ENCODE measurements at regions not wholly inside any gene's neighbourhood (a gene's known extent, or its start where the extent isn't known, plus 50 kb on each side); places are given as distances from the start of the nearest gene placed in this dataset.

DNA sequence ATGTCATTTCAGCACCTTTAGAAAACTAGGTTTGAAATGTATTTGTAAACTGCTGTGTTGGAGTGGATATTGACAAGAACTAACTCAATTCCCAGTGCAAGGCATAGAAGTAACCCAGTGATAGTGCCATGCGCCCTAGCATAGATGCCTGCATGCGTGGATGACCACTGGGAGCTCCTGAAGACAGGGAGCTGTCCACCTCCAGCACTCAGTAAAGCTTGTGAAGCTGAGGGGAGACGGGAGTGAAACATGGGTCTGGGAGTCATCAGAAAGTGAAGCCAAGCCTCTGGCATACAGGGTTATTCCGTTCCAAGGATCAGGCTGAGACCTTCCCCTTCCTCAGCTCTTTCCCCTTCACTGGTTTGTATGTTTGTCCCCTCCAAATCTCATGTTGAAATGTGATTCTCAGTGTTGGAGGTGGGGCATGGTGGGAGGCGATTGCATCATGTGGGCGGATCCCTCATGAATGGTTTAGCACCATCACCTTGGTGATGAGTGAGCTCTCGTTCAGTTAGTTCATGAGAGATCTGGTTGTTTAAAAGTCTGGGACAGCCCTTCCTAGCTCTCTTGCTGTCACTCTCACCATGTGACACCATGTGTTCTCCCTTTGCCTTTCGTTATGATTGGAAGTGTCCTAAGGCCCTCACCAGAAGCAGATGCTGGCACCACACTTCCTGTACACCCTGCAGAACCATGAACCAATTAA is 146.5 kb upstream of the FERMT1 start:
- TF ChIP-seq, protein P1, sequence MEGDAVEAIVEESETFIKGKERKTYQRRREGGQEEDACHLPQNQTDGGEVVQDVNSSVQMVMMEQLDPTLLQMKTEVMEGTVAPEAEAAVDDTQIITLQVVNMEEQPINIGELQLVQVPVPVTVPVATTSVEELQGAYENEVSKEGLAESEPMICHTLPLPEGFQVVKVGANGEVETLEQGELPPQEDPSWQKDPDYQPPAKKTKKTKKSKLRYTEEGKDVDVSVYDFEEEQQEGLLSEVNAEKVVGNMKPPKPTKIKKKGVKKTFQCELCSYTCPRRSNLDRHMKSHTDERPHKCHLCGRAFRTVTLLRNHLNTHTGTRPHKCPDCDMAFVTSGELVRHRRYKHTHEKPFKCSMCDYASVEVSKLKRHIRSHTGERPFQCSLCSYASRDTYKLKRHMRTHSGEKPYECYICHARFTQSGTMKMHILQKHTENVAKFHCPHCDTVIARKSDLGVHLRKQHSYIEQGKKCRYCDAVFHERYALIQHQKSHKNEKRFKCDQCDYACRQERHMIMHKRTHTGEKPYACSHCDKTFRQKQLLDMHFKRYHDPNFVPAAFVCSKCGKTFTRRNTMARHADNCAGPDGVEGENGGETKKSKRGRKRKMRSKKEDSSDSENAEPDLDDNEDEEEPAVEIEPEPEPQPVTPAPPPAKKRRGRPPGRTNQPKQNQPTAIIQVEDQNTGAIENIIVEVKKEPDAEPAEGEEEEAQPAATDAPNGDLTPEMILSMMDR (IDR thresholded peaks at IDR 0.05; ENCODE audit: low read depth, low read length, missing input control): no peak
- TF ChIP-seq JUND (IDR thresholded peaks at IDR 0.05) (no peak), SP1 (IDR thresholded peaks at IDR 0.05) (no peak), GABPA (IDR thresholded peaks at IDR 0.05 in 1 of 2, conservative IDR thresholded peaks at IDR 0.05 in 1 of 2) (no peak)
- TF ChIP-seq, protein P2, sequence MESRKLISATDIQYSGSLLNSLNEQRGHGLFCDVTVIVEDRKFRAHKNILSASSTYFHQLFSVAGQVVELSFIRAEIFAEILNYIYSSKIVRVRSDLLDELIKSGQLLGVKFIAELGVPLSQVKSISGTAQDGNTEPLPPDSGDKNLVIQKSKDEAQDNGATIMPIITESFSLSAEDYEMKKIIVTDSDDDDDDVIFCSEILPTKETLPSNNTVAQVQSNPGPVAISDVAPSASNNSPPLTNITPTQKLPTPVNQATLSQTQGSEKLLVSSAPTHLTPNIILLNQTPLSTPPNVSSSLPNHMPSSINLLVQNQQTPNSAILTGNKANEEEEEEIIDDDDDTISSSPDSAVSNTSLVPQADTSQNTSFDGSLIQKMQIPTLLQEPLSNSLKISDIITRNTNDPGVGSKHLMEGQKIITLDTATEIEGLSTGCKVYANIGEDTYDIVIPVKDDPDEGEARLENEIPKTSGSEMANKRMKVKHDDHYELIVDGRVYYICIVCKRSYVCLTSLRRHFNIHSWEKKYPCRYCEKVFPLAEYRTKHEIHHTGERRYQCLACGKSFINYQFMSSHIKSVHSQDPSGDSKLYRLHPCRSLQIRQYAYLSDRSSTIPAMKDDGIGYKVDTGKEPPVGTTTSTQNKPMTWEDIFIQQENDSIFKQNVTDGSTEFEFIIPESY (IDR thresholded peaks at IDR 0.05): no peak
